Chondrocyte (in vitro differentiated cells): ENCODE measurements at regions not wholly inside any gene's neighbourhood (a gene's known extent, or its start where the extent isn't known, plus 50 kb on each side); places are given as distances from the start of the nearest gene placed in this dataset.

Experiments
- DNase-seq: peaks from one replicate; pipeline ENCODE4 v3.0.0; 2021; ENCODE audit warnings: mixed read lengths, low spot score
- H3K27ac Mint-ChIP-seq: one replicate; pipeline ENCODE4 v1.8.0; 2021; ENCODE audit warnings: mild to moderate bottlenecking, moderate library complexity, mixed read lengths; ENCODE audit not compliant: unreplicated experiment
- H3K27me3 Mint-ChIP-seq: 2 replicates; pipeline ENCODE4 v1.8.0; 2021; ENCODE audit warnings: low read depth, mixed read lengths
- H3K36me3 Mint-ChIP-seq: 2 replicates; pipeline ENCODE4 v1.8.0; 2021; ENCODE audit warnings: low read depth, mixed read lengths
- H3K4me1 Mint-ChIP-seq: 2 replicates; pipeline ENCODE4 v1.8.0; 2021; ENCODE audit warnings: low read depth, mild to moderate bottlenecking, mixed read lengths
- H3K4me3 Mint-ChIP-seq: one replicate; pipeline ENCODE4 v1.8.0; 2021; ENCODE audit warnings: mild to moderate bottlenecking, moderate library complexity, mixed read lengths; ENCODE audit not compliant: unreplicated experiment
- H3K9me3 Mint-ChIP-seq: 2 replicates; pipeline ENCODE4 v1.8.0; 2021; ENCODE audit warnings: low read depth, mixed read lengths
- TF ChIP-seq, protein P1 (sequence below): fragments of 200-600 bp; sonication (generic); IDR thresholded peaks from 2 replicates; pipeline ENCODE4 v1.5.0; 2021; ENCODE audit warnings: antibody characterized with exemption, mild to moderate bottlenecking, moderate library complexity

DNA sequence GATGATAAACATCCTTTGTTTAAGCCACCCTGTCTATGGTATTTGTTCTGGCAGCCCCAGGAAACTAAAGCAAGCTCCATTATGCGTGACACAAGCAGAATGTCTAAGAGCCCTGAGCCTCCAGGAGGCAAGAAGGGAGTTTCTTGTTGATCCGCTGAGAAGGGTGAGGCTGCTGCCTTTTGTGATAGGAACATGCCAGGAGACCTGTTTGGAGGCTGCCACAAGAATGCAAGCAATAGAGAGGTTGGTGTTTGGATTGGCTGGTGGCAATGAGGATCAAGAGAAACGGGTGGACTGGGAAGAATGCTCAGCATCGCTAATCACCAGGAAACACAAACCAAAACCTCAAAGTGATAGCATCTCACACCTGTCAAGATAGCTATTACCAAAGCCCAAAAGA is 104.8 kb downstream of the ASB7 start:
- no peaks in the 10 kb centered on the region for H3K4me1 Mint-ChIP-seq
- DNase-seq: no peak
- H3K36me3 Mint-ChIP-seq: no peaks in the 10 kb centered on the region
- no peaks in the 10 kb centered on the region for H3K9me3 Mint-ChIP-seq
- TF ChIP-seq, protein P1, sequence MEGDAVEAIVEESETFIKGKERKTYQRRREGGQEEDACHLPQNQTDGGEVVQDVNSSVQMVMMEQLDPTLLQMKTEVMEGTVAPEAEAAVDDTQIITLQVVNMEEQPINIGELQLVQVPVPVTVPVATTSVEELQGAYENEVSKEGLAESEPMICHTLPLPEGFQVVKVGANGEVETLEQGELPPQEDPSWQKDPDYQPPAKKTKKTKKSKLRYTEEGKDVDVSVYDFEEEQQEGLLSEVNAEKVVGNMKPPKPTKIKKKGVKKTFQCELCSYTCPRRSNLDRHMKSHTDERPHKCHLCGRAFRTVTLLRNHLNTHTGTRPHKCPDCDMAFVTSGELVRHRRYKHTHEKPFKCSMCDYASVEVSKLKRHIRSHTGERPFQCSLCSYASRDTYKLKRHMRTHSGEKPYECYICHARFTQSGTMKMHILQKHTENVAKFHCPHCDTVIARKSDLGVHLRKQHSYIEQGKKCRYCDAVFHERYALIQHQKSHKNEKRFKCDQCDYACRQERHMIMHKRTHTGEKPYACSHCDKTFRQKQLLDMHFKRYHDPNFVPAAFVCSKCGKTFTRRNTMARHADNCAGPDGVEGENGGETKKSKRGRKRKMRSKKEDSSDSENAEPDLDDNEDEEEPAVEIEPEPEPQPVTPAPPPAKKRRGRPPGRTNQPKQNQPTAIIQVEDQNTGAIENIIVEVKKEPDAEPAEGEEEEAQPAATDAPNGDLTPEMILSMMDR: no peak
- no peak overlapping the region for H3K27ac Mint-ChIP-seq
- no peaks in the 10 kb centered on the region for H3K27me3 Mint-ChIP-seq
- H3K4me3 Mint-ChIP-seq: no peak overlapping the region

DNA sequence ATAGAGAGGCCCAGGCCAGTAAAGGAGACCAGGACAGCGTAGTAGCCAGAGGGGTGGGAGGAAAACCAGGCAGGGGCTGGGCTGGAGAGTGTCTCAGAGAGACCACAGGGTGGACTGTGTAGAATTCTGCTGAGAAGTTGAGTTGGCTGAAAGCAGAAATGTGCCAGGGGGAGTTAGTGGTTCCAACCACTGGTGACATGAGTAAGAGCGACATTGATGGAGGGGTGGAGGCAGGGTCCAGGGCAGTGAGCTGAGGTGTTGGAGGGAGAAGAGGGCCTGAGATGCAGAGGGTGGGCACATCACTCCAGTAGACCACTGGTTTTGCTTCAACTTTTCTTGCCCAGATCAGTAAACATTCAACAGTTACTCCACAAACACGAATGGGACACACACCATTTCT is 106.5 kb downstream of the ASB7 start:
- no peak overlapping the region for H3K4me3 Mint-ChIP-seq
- no peaks in the 10 kb centered on the region for H3K9me3 Mint-ChIP-seq
- H3K27ac Mint-ChIP-seq: no peak overlapping the region
- peaks cover 5% of the 10 kb centered on the region for H3K4me1 Mint-ChIP-seq
- H3K36me3 Mint-ChIP-seq: no peaks in the 10 kb centered on the region
- no peaks in the 10 kb centered on the region for H3K27me3 Mint-ChIP-seq
- no peak for DNase-seq
- TF ChIP-seq, protein P1: no peak

DNA sequence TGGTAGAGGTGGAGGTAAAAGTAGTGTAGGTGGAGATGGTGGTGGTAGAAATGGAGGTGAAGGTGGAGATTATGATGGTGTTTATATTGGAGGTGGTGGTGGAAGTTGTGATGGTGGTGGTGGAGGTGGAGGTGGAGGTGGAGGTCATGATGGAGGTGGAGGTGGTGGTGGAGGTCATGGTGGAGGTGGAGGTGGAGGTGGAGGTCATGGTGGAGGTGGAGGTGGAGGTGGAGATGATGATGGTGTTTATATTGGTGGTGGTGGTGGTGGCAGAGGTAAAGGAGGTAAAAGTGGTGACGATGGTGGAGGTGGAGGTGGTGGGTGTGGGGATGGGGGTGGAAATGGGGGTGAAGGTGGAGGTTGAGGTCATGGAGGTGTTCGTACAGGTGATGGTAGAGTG is 107.8 kb downstream of the ASB7 start:
- TF ChIP-seq, protein P1: no peak
- DNase-seq: no peak
- Mint-ChIP-seq H3K4me3 (no peak overlapping the region), H3K27ac (no peak overlapping the region), H3K4me1 (peaks cover 5% of the 10 kb centered on the region), H3K36me3 (no peaks in the 10 kb centered on the region), H3K9me3 (no peaks in the 10 kb centered on the region), H3K27me3 (no peaks in the 10 kb centered on the region)

DNA sequence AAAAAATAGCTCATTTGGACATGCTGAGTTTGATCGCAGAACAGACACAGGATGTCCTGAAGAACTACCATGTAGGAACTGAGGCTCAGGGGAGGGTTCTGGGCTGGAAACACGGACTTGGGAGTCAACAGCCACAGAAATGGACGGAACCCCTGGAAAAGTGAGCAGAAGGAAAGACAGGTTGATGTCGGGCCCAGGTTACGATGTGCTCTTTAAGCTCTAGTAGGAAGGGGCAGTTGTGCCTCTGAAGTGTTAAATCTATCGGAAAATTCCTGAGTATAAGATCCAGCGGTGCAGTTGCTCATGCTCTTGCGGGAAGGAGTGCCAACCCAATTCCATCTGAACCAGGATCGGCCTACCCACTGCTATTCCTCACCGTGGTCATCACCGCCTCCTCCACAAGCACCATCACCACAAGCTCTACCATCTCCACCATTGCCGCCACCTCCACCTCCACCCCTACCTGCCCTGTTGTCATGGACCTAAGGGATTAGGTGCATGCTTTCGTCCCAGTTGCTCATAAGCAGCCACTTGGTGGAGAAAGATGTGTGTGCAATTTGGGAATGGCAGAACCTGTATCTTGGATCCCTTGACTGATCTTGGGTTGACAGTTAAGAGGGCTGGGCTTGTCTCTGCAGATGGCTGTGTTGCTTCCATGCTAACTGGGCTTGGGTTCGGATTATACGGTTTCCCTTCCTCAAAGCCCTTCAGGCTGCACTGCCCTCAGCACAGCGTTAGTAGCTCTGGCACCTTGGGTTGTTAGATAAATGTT is 108.5 kb downstream of the ASB7 start:
- no peak overlapping the region for H3K4me3 Mint-ChIP-seq
- DNase-seq: no peak

DNA sequence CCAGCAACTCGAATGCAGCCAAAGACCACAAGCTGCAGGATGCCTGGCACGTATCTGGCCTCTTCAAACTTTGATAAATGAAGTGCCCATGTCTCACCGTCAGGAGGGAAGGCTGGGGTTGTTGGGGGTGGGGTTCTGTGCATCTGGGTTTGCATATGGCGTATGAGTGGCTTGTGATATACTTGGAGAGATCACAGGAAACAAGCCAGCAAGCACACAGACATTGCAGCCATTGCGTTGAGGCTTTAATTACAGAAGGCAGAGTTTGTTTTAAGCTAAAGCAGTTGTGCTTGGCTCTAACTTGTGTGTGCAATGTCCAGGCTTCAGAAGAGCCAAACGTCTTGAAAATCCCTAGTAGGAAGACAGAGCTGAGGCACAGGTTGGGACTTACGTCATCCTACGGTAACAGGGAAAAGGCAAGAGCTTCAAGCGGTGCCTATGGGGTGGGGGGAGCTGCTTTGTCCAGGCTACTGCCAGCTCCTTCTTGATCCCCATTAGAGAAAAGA is 109.2 kb downstream of the ASB7 start:
- no peak for DNase-seq
- no peaks in the 10 kb centered on the region for H3K36me3 Mint-ChIP-seq
- H3K4me1 Mint-ChIP-seq: peaks cover 5% of the 10 kb centered on the region
- TF ChIP-seq, protein P1: no peak
- no peak overlapping the region for H3K27ac Mint-ChIP-seq
- no peaks in the 10 kb centered on the region for H3K9me3 Mint-ChIP-seq
- no peaks in the 10 kb centered on the region for H3K27me3 Mint-ChIP-seq
- H3K4me3 Mint-ChIP-seq: no peak overlapping the region

More for the DNA sequence above, 108.5 kb downstream of the ASB7 start:
- Mint-ChIP-seq H3K36me3 (no peaks in the 10 kb centered on the region), H3K27me3 (no peaks in the 10 kb centered on the region), H3K27ac (no peak overlapping the region), H3K9me3 (no peaks in the 10 kb centered on the region), H3K4me1 (peaks cover 5% of the 10 kb centered on the region)
- TF ChIP-seq, protein P1: no peak
